Adrenal gland (tissue), 9 donors: ENCODE measurements at regions not wholly inside any gene's neighbourhood (a gene's known extent, or its start where the extent isn't known, plus 50 kb on each side); places are given as distances from the start of the nearest gene placed in this dataset.
A peak's percentile ranks its signal among the peaks of the same experiment; 100 is the strongest.

Experiments
- DNase-seq, 7 donors: peaks; one replicate each; pipeline ENCODE4 v3.0.0-alpha.2; 2019 to 2020
- H3K27ac ChIP-seq, 5 donors: fragments of 200-600 bp; sonication (generic) in 4 of 5; 1 replicate in 3 of 5; 2 replicates in 2 of 5; pipeline versions ENCODE4 v1.5.1 to v1.8.0; 2016 to 2020; ENCODE audit warnings: mild to moderate bottlenecking in 1 of 5
- H3K27me3 ChIP-seq: fragments of 200-600 bp; 2 replicates; pipeline ENCODE4 v1.8.0; 2021
- H3K36me3 ChIP-seq, 2 donors: fragments of 200-600 bp; replicated peaks in 1 of 2; 1 replicate in 1 of 2; 2 replicates in 1 of 2; pipeline versions ENCODE4 v1.5.1 to v1.8.0; 2018 to 2022
- H3K4me1 ChIP-seq, 2 donors: fragments of 200-600 bp; replicated peaks in 1 of 2; 1 replicate in 1 of 2; 2 replicates in 1 of 2; pipeline versions ENCODE4 v1.5.1 to v1.8.0; 2018 to 2021
- H3K4me3 ChIP-seq, 4 donors: fragments of 200-600 bp; sonication (generic) in 3 of 4; one replicate each; pipeline ENCODE4 v1.5.1; 2016 to 2018
- H3K9me3 ChIP-seq, 3 donors: fragments of 200-600 bp; sonication (generic) in 1 of 3; replicated peaks in 1 of 3; 1 replicate in 2 of 3; 2 replicates in 1 of 3; pipeline versions ENCODE4 v1.5.1 to v1.8.0; 2016 to 2021
- CTCF ChIP-seq, 6 experiments: fragments of 450-650 bp in 4 of 6; fragments of 200-600 bp in 2 of 6; sonication (generic) in 1 of 6; IDR thresholded peaks; 1 replicate in 5 of 6; 2 replicates in 1 of 6; pipeline versions ENCODE4 v1.5.1 to v1.8.0; 2016 to 2021; ENCODE audit warnings: antibody characterized with exemption in 6 of 6, mild to moderate bottlenecking in 2 of 6, moderate library complexity in 1 of 6
- POLR2A ChIP-seq, 2 donors: fragments of 450-650 bp; IDR thresholded peaks; one replicate each; pipeline ENCODE4 v1.6.1; 2017; ENCODE audit warnings: antibody characterized with exemption in 2 of 2, mild to moderate bottlenecking in 2 of 2, moderate library complexity in 1 of 2
- WGBS, 4 donors: extraction: QIAGEN DNeasy Blood & Tissue Kit in 2 of 4; methylation state at CpG; one replicate each; pipeline versions ENCODE4 v1.1.5 to v1.1.7; 2013 to 2017; 5-methylcytosine and 5-hydroxymethylcytosine counted together
- intact Hi-C, 2 donors: fragments of 100-400 bp; cut with DNase I; formaldehyde crosslinking; loops; one replicate each; pipeline versions ENCODE4 v1.14.1 to v1.15.0; 2022 to 2023
- donor health status: healthy with polysubstance abuse.
- donor health status: Bipolar disorder and iron deficiency.
- donor health status: DM: yes; HTN: yes; CAD: no.
- donor health status: DM: no; HTN: no; CAD: no.
- donor health status: DM: no; HTN: no; CAD: no.

GRCh38 chr11:90606721-90607120, 383.9 kb upstream of the CHORDC1 start:
- H3K36me3 ChIP-seq = no peaks in the 10 kb centered on the region
- intact Hi-C loops = no loop called here
- DNase-seq = no peak
- H3K4me3 ChIP-seq = no peak overlapping the region
- WGBS, 4 donors = 74 to 95% (median 85%) methylated on average over 1 of the region's 1 CpG
- no peaks in the 10 kb centered on the region for H3K4me1 ChIP-seq
- H3K27me3 ChIP-seq = no peaks in the 10 kb centered on the region
- H3K9me3 ChIP-seq = no peaks in the 10 kb centered on the region
- TF ChIP-seq CTCF (IDR thresholded peaks at IDR 0.05) = no peak
- no peak for TF ChIP-seq POLR2A (IDR thresholded peaks at IDR 0.05)
- no peak overlapping the region for H3K27ac ChIP-seq

GRCh38 chr11:90601261-90601660, 378.4 kb upstream of the CHORDC1 start:
- H3K4me3 ChIP-seq = no peak overlapping the region
- H3K9me3 ChIP-seq = no peaks in the 10 kb centered on the region
- H3K36me3 ChIP-seq = no peaks in the 10 kb centered on the region
- no peak overlapping the region for H3K27ac ChIP-seq
- H3K4me1 ChIP-seq = no peaks in the 10 kb centered on the region
- intact Hi-C loops = no loop called here
- no peak for DNase-seq
- TF ChIP-seq POLR2A (IDR thresholded peaks at IDR 0.05) (no peak), CTCF (IDR thresholded peaks at IDR 0.05) (no peak)
- WGBS, 4 donors = 85 to 100% (median 93%) methylated on average over 1 of the region's 1 CpG
- H3K27me3 ChIP-seq = no peaks in the 10 kb centered on the region

GRCh38 chr11:90594658-90595057, 371.8 kb upstream of the CHORDC1 start:
- Histone ChIP-seq H3K4me3 (no peak overlapping the region), H3K27me3 (no peaks in the 10 kb centered on the region), H3K36me3 (no peaks in the 10 kb centered on the region), H3K9me3 (no peaks in the 10 kb centered on the region), H3K27ac (no peak overlapping the region), H3K4me1 (no peaks in the 10 kb centered on the region)
- 53 to 62% (median 61%) methylated on average over 1 of the region's 1 CpG for WGBS, 4 donors
- intact Hi-C loops = no loop called here
- TF ChIP-seq CTCF (IDR thresholded peaks at IDR 0.05) (no peak), POLR2A (IDR thresholded peaks at IDR 0.05) (no peak)
- DNase-seq = peak in 1 of 7 donors; percentile 8

GRCh38 chr11:90593099-90593498, 370.2 kb upstream of the CHORDC1 start:
- TF ChIP-seq POLR2A (IDR thresholded peaks at IDR 0.05) (no peak), CTCF (IDR thresholded peaks at IDR 0.05) (no peak)
- intact Hi-C loops = no loop called here
- no peak for DNase-seq

More at GRCh38 chr11:90593099-90593498, 370.2 kb upstream of the CHORDC1 start:
- H3K4me3 ChIP-seq = no peak overlapping the region
- no peak overlapping the region for H3K27ac ChIP-seq
- H3K36me3 ChIP-seq = no peaks in the 10 kb centered on the region
- no peaks in the 10 kb centered on the region for H3K9me3 ChIP-seq
- H3K4me1 ChIP-seq = no peaks in the 10 kb centered on the region
- 71 to 78% (median 72%) methylated on average over 1 of the region's 1 CpG for WGBS, 4 donors
- H3K27me3 ChIP-seq = no peaks in the 10 kb centered on the region
